ENCODE measurements at regions not wholly inside any gene's neighbourhood (a gene's known extent, or its start where the extent isn't known, plus 50 kb on each side); places are given as distances from the start of the nearest gene placed in this dataset.

DNA sequence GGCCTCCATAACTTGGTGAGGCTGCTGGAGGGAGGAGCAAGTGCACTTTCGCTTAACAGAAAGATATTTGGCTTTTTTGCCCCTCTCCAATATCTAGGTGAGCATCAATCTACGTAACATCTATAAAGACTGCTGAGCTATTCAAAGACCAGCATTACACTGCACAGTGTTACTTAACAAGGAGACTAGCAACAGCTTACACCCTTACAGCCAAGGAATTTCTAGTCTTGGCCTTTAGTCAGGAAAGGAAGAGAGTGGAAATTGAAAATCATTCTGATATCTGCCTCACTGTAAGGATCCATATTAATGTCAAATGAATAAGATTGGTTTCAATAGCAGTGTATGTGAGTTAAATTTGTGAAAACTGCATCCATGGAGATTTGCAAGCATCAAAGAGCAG, 163.9 kb upstream of the DUSP10 start:
- ATAC-seq: no peak
- TF ChIP-seq TCF4 (CRISPR knock-in tag; IDR thresholded peaks at IDR 0.05; ENCODE audit: borderline replicate concordance) (no peak), BACH2 (CRISPR knock-in tag; IDR thresholded peaks at IDR 0.05; ENCODE audit: borderline replicate concordance) (no peak), ARNTL (CRISPR knock-in tag; IDR thresholded peaks at IDR 0.05; ENCODE audit: borderline replicate concordance, low read depth) (no peak), RARB (CRISPR knock-in tag; IDR thresholded peaks at IDR 0.05) (no peak), ZNF70 (CRISPR knock-in tag; IDR thresholded peaks at IDR 0.05) (no peak), CSDC2 (CRISPR knock-in tag; IDR thresholded peaks at IDR 0.05) (no peak)
- TF ChIP-seq, protein P1, sequence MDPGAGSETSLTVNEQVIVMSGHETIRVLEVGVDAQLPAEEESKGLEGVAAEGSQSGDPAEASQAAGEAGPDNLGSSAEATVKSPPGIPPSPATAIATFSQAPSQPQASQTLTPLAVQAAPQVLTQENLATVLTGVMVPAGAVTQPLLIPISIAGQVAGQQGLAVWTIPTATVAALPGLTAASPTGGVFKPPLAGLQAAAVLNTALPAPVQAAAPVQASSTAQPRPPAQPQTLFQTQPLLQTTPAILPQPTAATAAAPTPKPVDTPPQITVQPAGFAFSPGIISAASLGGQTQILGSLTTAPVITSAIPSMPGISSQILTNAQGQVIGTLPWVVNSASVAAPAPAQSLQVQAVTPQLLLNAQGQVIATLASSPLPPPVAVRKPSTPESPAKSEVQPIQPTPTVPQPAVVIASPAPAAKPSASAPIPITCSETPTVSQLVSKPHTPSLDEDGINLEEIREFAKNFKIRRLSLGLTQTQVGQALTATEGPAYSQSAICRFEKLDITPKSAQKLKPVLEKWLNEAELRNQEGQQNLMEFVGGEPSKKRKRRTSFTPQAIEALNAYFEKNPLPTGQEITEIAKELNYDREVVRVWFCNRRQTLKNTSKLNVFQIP (CRISPR knock-in tag; IDR thresholded peaks at IDR 0.05; ENCODE audit: borderline replicate concordance, low read depth): no peak
- TF ChIP-seq, protein P2, sequence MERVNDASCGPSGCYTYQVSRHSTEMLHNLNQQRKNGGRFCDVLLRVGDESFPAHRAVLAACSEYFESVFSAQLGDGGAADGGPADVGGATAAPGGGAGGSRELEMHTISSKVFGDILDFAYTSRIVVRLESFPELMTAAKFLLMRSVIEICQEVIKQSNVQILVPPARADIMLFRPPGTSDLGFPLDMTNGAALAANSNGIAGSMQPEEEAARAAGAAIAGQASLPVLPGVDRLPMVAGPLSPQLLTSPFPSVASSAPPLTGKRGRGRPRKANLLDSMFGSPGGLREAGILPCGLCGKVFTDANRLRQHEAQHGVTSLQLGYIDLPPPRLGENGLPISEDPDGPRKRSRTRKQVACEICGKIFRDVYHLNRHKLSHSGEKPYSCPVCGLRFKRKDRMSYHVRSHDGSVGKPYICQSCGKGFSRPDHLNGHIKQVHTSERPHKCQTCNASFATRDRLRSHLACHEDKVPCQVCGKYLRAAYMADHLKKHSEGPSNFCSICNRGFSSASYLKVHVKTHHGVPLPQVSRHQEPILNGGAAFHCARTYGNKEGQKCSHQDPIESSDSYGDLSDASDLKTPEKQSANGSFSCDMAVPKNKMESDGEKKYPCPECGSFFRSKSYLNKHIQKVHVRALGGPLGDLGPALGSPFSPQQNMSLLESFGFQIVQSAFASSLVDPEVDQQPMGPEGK (CRISPR knock-in tag; IDR thresholded peaks at IDR 0.05; ENCODE audit: borderline replicate concordance): no peak
- TF ChIP-seq, protein P3, sequence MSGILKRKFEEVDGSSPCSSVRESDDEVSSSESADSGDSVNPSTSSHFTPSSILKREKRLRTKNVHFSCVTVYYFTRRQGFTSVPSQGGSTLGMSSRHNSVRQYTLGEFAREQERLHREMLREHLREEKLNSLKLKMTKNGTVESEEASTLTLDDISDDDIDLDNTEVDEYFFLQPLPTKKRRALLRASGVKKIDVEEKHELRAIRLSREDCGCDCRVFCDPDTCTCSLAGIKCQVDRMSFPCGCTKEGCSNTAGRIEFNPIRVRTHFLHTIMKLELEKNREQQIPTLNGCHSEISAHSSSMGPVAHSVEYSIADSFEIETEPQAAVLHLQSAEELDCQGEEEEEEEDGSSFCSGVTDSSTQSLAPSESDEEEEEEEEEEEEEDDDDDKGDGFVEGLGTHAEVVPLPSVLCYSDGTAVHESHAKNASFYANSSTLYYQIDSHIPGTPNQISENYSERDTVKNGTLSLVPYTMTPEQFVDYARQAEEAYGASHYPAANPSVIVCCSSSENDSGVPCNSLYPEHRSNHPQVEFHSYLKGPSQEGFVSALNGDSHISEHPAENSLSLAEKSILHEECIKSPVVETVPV (CRISPR knock-in tag; IDR thresholded peaks at IDR 0.05): no peak
- TF ChIP-seq, protein P4, sequence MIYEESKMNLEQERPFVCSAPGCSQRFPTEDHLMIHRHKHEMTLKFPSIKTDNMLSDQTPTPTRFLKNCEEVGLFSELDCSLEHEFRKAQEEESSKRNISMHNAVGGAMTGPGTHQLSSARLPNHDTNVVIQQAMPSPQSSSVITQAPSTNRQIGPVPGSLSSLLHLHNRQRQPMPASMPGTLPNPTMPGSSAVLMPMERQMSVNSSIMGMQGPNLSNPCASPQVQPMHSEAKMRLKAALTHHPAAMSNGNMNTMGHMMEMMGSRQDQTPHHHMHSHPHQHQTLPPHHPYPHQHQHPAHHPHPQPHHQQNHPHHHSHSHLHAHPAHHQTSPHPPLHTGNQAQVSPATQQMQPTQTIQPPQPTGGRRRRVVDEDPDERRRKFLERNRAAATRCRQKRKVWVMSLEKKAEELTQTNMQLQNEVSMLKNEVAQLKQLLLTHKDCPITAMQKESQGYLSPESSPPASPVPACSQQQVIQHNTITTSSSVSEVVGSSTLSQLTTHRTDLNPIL (CRISPR knock-in tag; IDR thresholded peaks at IDR 0.05; ENCODE audit: low read depth): no peak
- TF ChIP-seq, protein P5, sequence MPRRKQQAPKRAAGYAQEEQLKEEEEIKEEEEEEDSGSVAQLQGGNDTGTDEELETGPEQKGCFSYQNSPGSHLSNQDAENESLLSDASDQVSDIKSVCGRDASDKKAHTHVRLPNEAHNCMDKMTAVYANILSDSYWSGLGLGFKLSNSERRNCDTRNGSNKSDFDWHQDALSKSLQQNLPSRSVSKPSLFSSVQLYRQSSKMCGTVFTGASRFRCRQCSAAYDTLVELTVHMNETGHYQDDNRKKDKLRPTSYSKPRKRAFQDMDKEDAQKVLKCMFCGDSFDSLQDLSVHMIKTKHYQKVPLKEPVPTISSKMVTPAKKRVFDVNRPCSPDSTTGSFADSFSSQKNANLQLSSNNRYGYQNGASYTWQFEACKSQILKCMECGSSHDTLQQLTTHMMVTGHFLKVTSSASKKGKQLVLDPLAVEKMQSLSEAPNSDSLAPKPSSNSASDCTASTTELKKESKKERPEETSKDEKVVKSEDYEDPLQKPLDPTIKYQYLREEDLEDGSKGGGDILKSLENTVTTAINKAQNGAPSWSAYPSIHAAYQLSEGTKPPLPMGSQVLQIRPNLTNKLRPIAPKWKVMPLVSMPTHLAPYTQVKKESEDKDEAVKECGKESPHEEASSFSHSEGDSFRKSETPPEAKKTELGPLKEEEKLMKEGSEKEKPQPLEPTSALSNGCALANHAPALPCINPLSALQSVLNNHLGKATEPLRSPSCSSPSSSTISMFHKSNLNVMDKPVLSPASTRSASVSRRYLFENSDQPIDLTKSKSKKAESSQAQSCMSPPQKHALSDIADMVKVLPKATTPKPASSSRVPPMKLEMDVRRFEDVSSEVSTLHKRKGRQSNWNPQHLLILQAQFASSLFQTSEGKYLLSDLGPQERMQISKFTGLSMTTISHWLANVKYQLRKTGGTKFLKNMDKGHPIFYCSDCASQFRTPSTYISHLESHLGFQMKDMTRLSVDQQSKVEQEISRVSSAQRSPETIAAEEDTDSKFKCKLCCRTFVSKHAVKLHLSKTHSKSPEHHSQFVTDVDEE (CRISPR knock-in tag; IDR thresholded peaks at IDR 0.05): no peak

DNA sequence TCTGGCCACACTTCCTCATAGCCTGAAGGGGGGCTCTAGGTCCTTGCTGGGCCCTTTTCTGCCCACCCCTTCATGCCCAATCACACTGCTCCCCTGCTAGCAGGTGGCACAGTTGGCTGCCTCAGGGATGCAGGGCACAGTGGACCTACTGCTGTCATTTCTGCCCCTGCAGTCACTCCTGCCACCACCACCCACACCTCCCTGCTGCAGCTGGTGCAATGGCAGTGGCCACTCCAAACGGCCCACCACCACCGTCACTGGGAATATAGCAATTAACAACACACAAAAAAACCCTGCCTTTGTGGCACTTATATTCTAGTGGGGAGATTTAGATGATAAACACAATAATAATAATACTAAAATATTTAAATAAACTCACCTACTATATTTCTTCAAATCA, 162.4 kb upstream of the DUSP10 start:
- no peak for TF ChIP-seq TOX (CRISPR knock-in tag; IDR thresholded peaks at IDR 0.05; ENCODE audit: borderline replicate concordance)
- no peak for TF ChIP-seq PPARA (CRISPR knock-in tag; IDR thresholded peaks at IDR 0.05; ENCODE audit: borderline replicate concordance)
- TF ChIP-seq RARB (CRISPR knock-in tag; IDR thresholded peaks at IDR 0.05): no peak
- no peak for TF ChIP-seq ZNF70 (CRISPR knock-in tag; IDR thresholded peaks at IDR 0.05)
- no peak for TF ChIP-seq TCF4 (CRISPR knock-in tag; IDR thresholded peaks at IDR 0.05; ENCODE audit: borderline replicate concordance)
- no peak for TF ChIP-seq ISL1 (CRISPR knock-in tag; IDR thresholded peaks at IDR 0.05)
- ATAC-seq: no peak

DNA sequence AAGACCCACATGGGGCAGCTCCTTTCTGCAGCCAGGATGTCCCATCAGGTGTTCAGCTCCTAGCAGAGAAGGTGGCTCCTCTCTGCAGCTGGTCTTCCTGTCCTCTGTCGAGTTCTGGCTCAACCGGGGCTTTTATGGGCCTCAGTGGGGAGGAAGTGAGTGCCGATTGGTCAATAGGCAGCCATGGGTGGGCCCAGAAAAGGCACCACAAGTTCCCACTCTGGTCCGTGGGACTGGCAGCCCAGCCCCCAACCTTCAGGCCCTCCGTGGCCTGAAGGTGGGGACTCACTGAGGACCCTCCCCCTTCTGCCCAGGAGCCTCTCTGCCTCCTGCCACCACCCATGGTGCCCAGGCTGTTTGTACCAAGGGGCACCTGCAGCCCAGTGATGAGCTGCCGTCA, 161.7 kb upstream of the DUSP10 start:
- no peak for ATAC-seq
- TF ChIP-seq, protein P1 (CRISPR knock-in tag; IDR thresholded peaks at IDR 0.05; ENCODE audit: borderline replicate concordance, low read depth): no peak
- TF ChIP-seq OSR1 (CRISPR knock-in tag; IDR thresholded peaks at IDR 0.05) (no peak), ZFP30 (CRISPR knock-in tag; IDR thresholded peaks at IDR 0.05) (no peak), ZFP3 (CRISPR knock-in tag; IDR thresholded peaks at IDR 0.05) (no peak), SNAI2 (CRISPR knock-in tag; IDR thresholded peaks at IDR 0.05) (no peak), PPARA (CRISPR knock-in tag; IDR thresholded peaks at IDR 0.05; ENCODE audit: borderline replicate concordance) (no peak), GLIS3 (CRISPR knock-in tag; IDR thresholded peaks at IDR 0.05) (no peak), BACH2 (CRISPR knock-in tag; IDR thresholded peaks at IDR 0.05; ENCODE audit: borderline replicate concordance) (no peak), ZNF70 (CRISPR knock-in tag; IDR thresholded peaks at IDR 0.05) (no peak), ZNF8 (CRISPR knock-in tag; IDR thresholded peaks at IDR 0.05) (no peak), ISL1 (CRISPR knock-in tag; IDR thresholded peaks at IDR 0.05) (no peak), CSDC2 (CRISPR knock-in tag; IDR thresholded peaks at IDR 0.05) (no peak), ZNF565 (CRISPR knock-in tag; conservative IDR thresholded peaks at IDR 0.05; ENCODE audit: low read depth) (no peak)
- TF ChIP-seq, protein P2 (CRISPR knock-in tag; IDR thresholded peaks at IDR 0.05; ENCODE audit: borderline replicate concordance): no peak
- TF ChIP-seq, protein P3 (CRISPR knock-in tag; IDR thresholded peaks at IDR 0.05): no peak
- TF ChIP-seq, protein P4 (CRISPR knock-in tag; IDR thresholded peaks at IDR 0.05; ENCODE audit: low read depth): no peak

Measured in SK-N-SH treated with all-trans-retinoic acid at 6 μM for 48 hours (cell line).